ENCODE measurements at regions not wholly inside any gene's neighbourhood (a gene's known extent, or its start where the extent isn't known, plus 50 kb on each side); places are given as distances from the start of the nearest gene placed in this dataset.

GRCh38 chr4:176443117-176443516 lies 123.4 kb downstream of the SPCS3 start:
- peak; percentile 94 for DNase-seq (ENCODE audit: low read depth)

- DNase-seq (ENCODE audit: low read depth), result peak; percentile 63
Observed at GRCh38 chr4:176443646-176444409, 124.1 kb downstream of the SPCS3 start.

GRCh38 chr4:176444741-176445140 lies 125.0 kb downstream of the SPCS3 start:
- DNase-seq (ENCODE audit: low read depth), result peak; percentile 82

- no peak for DNase-seq (ENCODE audit: low read depth)
Observed at GRCh38 chr4:176448761-176449160, 129.0 kb downstream of the SPCS3 start.

GRCh38 chr4:176451443-176451842 lies 131.7 kb downstream of the SPCS3 start:
- no peak for DNase-seq (ENCODE audit: low read depth)

GRCh38 chr4:176453079-176453478 lies 133.3 kb downstream of the SPCS3 start:
- DNase-seq (ENCODE audit: low read depth), result no peak

- no peak for DNase-seq (ENCODE audit: low read depth)
Observed at GRCh38 chr4:176453658-176454057, 133.9 kb downstream of the SPCS3 start.

GRCh38 chr4:176464748-176465147 lies 145.0 kb downstream of the SPCS3 start:
- no peak for DNase-seq (ENCODE audit: low read depth)

GRCh38 chr4:176467001-176467400 lies 147.2 kb downstream of the SPCS3 start:
- DNase-seq (ENCODE audit: low read depth), result peak; percentile 96

- peak; percentile 66 for DNase-seq (ENCODE audit: low read depth)
Observed at GRCh38 chr4:176469546-176469945, 149.8 kb downstream of the SPCS3 start.

- no peak for DNase-seq (ENCODE audit: low read depth)
Observed at GRCh38 chr4:176470671-176471070, 150.9 kb downstream of the SPCS3 start.

- peak; percentile 92 for DNase-seq (ENCODE audit: low read depth)
Observed at GRCh38 chr4:176475067-176475466, 155.3 kb downstream of the SPCS3 start.

GRCh38 chr4:176478076-176478475 lies 158.3 kb downstream of the SPCS3 start:
- DNase-seq (ENCODE audit: low read depth), result peak; percentile 79

- DNase-seq (ENCODE audit: low read depth), result no peak
Observed at GRCh38 chr4:176479767-176480166, 160.0 kb downstream of the SPCS3 start.

- DNase-seq (ENCODE audit: low read depth), result no peak
Observed at GRCh38 chr4:176482972-176483371, 163.2 kb downstream of the SPCS3 start.

- no peak for DNase-seq (ENCODE audit: low read depth)
Observed at GRCh38 chr4:176484301-176484984, 164.7 kb downstream of the SPCS3 start.

- no peak for DNase-seq (ENCODE audit: low read depth)
Observed at GRCh38 chr4:176489001-176489400, 169.2 kb downstream of the SPCS3 start.

- peak; percentile 42 for DNase-seq (ENCODE audit: low read depth)
Observed at GRCh38 chr4:176492646-176493302, 173.0 kb downstream of the SPCS3 start.

GRCh38 chr4:176498617-176499256 lies 179.0 kb downstream of the SPCS3 start:
- DNase-seq (ENCODE audit: low read depth), result peak; percentile 63

- peak; percentile 86 for DNase-seq (ENCODE audit: low read depth)
Observed at GRCh38 chr4:176499518-176499917, 179.8 kb downstream of the SPCS3 start.

- DNase-seq (ENCODE audit: low read depth), result no peak
Observed at GRCh38 chr4:176500894-176501293, 181.1 kb downstream of the SPCS3 start.

GRCh38 chr4:176504118-176504517 lies 184.4 kb downstream of the SPCS3 start:
- DNase-seq (ENCODE audit: low read depth), result no peak
